ENCODE measurements at regions not wholly inside any gene's neighbourhood (a gene's known extent, or its start where the extent isn't known, plus 50 kb on each side); places are given as distances from the start of the nearest gene placed in this dataset.

GRCh38 chr14:75333606-75334548 is 55.2 kb downstream of the FOS start:
- peak; percentile 31 for DNase-seq (ENCODE audit: low read depth)

GRCh38 chr14:75334549-75335051 is 56.0 kb downstream of the FOS start:
- no peak for DNase-seq (ENCODE audit: low read depth)

- DNase-seq (ENCODE audit: low read depth), result no peak
These were observed 56.9 kb downstream of the FOS start for GRCh38 chr14:75335571-75335970.

- no peak for DNase-seq (ENCODE audit: low read depth)
These were observed 59.8 kb downstream of the FOS start for GRCh38 chr14:75338398-75338797.

- no peak for DNase-seq (ENCODE audit: low read depth)
These were observed 60.4 kb downstream of the FOS start for GRCh38 chr14:75339059-75339458.

- DNase-seq (ENCODE audit: low read depth), result no peak
These were observed 62.3 kb downstream of the FOS start for GRCh38 chr14:75340921-75341320.

GRCh38 chr14:75341620-75342019 is 63.0 kb downstream of the FOS start:
- DNase-seq (ENCODE audit: low read depth), result no peak

- DNase-seq (ENCODE audit: low read depth), result no peak
These were observed 64.4 kb downstream of the FOS start for GRCh38 chr14:75342762-75343599.

GRCh38 chr14:75343911-75344310 is 65.3 kb downstream of the FOS start:
- DNase-seq (ENCODE audit: low read depth), result no peak

- no peak for DNase-seq (ENCODE audit: low read depth)
These were observed 65.8 kb downstream of the FOS start for GRCh38 chr14:75344411-75344810.

- DNase-seq (ENCODE audit: low read depth), result no peak
These were observed 72.0 kb downstream of the FOS start for GRCh38 chr14:75350505-75351060.

- no peak for DNase-seq (ENCODE audit: low read depth)
These were observed 68.7 kb upstream of the JDP2 start for GRCh38 chr14:75359098-75359497.

- DNase-seq (ENCODE audit: low read depth), result no peak
These were observed 66.8 kb upstream of the JDP2 start for GRCh38 chr14:75361041-75361440.

GRCh38 chr14:75361751-75362433 is 65.9 kb upstream of the JDP2 start:
- DNase-seq (ENCODE audit: low read depth), result no peak

- no peak for DNase-seq (ENCODE audit: low read depth)
These were observed 64.7 kb upstream of the JDP2 start for GRCh38 chr14:75363130-75363529.

GRCh38 chr14:75363570-75364227 is 64.1 kb upstream of the JDP2 start:
- DNase-seq (ENCODE audit: low read depth), result no peak

GRCh38 chr14:75365116-75365515 is 62.7 kb upstream of the JDP2 start:
- no peak for DNase-seq (ENCODE audit: low read depth)

- DNase-seq (ENCODE audit: low read depth), result no peak
These were observed 60.9 kb upstream of the JDP2 start for GRCh38 chr14:75366963-75367362.

- no peak for DNase-seq (ENCODE audit: low read depth)
These were observed 59.5 kb upstream of the JDP2 start for GRCh38 chr14:75368333-75368732.

- DNase-seq (ENCODE audit: low read depth), result no peak
These were observed 58.3 kb upstream of the JDP2 start for GRCh38 chr14:75369506-75369905.

Data from activated gamma-delta T cell treated with anti-CD3 and anti-CD28 coated beads, Interleukin-2, amount 50 U/mL, for 16 hours (primary cell).